Astrocyte (in vitro differentiated cells and primary cell): ENCODE measurements at regions not wholly inside any gene's neighbourhood (a gene's known extent, or its start where the extent isn't known, plus 50 kb on each side); places are given as distances from the start of the nearest gene placed in this dataset.

Source experiments
- DNase-seq: peaks from one replicate; pipeline ENCODE4 v3.0.0-alpha.2; 2010; ENCODE audit warnings: low read depth
- FAIRE-seq: peaks from 2 replicates; lab custom pipeline; 2011; peaks lifted over from hg19 to GRCh38; lab: Jason Lieb, UNC
- H2AFZ ChIP-seq: 2 replicates; pipeline ENCODE4 v1.6.0; 2012; ENCODE audit warnings: low read depth, low read length, inconsistent platforms
- H3K27ac ChIP-seq: 2 replicates; pipeline ENCODE4 v1.5.1; 2011; ENCODE audit warnings: low read depth, low read length, inconsistent platforms
- H3K27me3 ChIP-seq: 2 replicates; pipeline ENCODE4 v1.6.0; 2011; ENCODE audit warnings: low read length, inconsistent platforms; ENCODE audit not compliant: insufficient read depth
- H3K36me3 ChIP-seq: 2 replicates; pipeline ENCODE4 v1.5.1; 2011; ENCODE audit warnings: low read length, inconsistent platforms; ENCODE audit not compliant: insufficient read depth
- H3K4me1 ChIP-seq: 2 replicates; pipeline ENCODE4 v1.5.1; 2011; ENCODE audit warnings: low read length, inconsistent platforms; ENCODE audit not compliant: insufficient read depth
- H3K4me2 ChIP-seq: 2 replicates; pipeline ENCODE4 v1.6.0; 2012; ENCODE audit warnings: low read length, inconsistent platforms
- H3K4me3 ChIP-seq: 2 replicates; pipeline ENCODE4 v1.5.1; 2011; ENCODE audit warnings: low read depth, mild to moderate bottlenecking, low read length, inconsistent platforms; ENCODE audit not compliant: insufficient read depth
- H3K79me2 ChIP-seq: 2 replicates; pipeline ENCODE4 v1.6.0; 2012; ENCODE audit warnings: mild to moderate bottlenecking, low read length, inconsistent platforms; ENCODE audit not compliant: insufficient read depth
- H3K9ac ChIP-seq: 2 replicates; pipeline ENCODE4 v1.6.0; 2012; ENCODE audit warnings: mild to moderate bottlenecking, low read length, inconsistent platforms
- H3K9me3 ChIP-seq: 2 replicates; pipeline ENCODE4 v1.5.1; 2012; ENCODE audit warnings: low read depth, mild to moderate bottlenecking, low read length, inconsistent platforms; ENCODE audit not compliant: insufficient read depth
- H4K20me1 ChIP-seq: 2 replicates; pipeline ENCODE4 v1.6.0; 2012; ENCODE audit warnings: low read length, inconsistent platforms; ENCODE audit not compliant: insufficient read depth
- H3K27ac Mint-ChIP-seq: one replicate; pipeline ENCODE4 v1.8.0; 2021; ENCODE audit warnings: mild to moderate bottlenecking, mixed read lengths; ENCODE audit not compliant: unreplicated experiment
- H3K27me3 Mint-ChIP-seq: one replicate; pipeline ENCODE4 v1.8.0; 2021; ENCODE audit warnings: low read depth, mixed read lengths; ENCODE audit not compliant: unreplicated experiment
- H3K36me3 Mint-ChIP-seq: one replicate; pipeline ENCODE4 v1.8.0; 2021; ENCODE audit warnings: low read depth, mixed read lengths; ENCODE audit not compliant: unreplicated experiment
- H3K4me1 Mint-ChIP-seq: one replicate; pipeline ENCODE4 v1.8.0; 2021; ENCODE audit warnings: low read depth, mixed read lengths; ENCODE audit not compliant: unreplicated experiment
- H3K4me3 Mint-ChIP-seq: one replicate; pipeline ENCODE4 v1.8.0; 2021; ENCODE audit warnings: mild to moderate bottlenecking, moderate library complexity, mixed read lengths; ENCODE audit not compliant: unreplicated experiment
- H3K9me3 Mint-ChIP-seq: one replicate; pipeline ENCODE4 v1.8.0; 2021; ENCODE audit warnings: mild to moderate bottlenecking, mixed read lengths; ENCODE audit not compliant: unreplicated experiment
- CTCF ChIP-seq: IDR thresholded peaks from 2 replicates; pipeline ENCODE4 v1.5.1; 2011; ENCODE audit warnings: low read depth, mild to moderate bottlenecking, inconsistent platforms, low read length, moderate library complexity; ENCODE audit not compliant: insufficient read depth
- EZH2 ChIP-seq: IDR thresholded peaks from 2 replicates; pipeline ENCODE4 v1.6.1; 2012; ENCODE audit warnings: mild to moderate bottlenecking, low read length, inconsistent platforms; ENCODE audit not compliant: insufficient read depth

GRCh38 chr9:115913696-115914095, 239.9 kb upstream of the PAPPA start:
- Mint-ChIP-seq H3K9me3 (peaks cover 2% of the 10 kb centered on the region), H3K36me3 (peaks cover 1% of the 10 kb centered on the region), H3K27ac (no peak overlapping the region), H3K4me1 (peaks cover 12% of the 10 kb centered on the region), H3K4me3 (no peak overlapping the region), H3K27me3 (peaks cover 3% of the 10 kb centered on the region)
- DNase-seq (peak; percentile 52), FAIRE-seq (peak; percentile 81)
- TF ChIP-seq EZH2 (no peak), CTCF (no peak)
- H3K4me1 ChIP-seq: no peaks in the 10 kb centered on the region
- H3K9ac ChIP-seq: no peak overlapping the region
- H3K4me3 ChIP-seq: no peak overlapping the region
- no peaks in the 10 kb centered on the region for H3K36me3 ChIP-seq
- no peak overlapping the region for H3K27ac ChIP-seq
- H3K9me3 ChIP-seq: no peaks in the 10 kb centered on the region
- H4K20me1 ChIP-seq: no peaks in the 10 kb centered on the region
- no peaks in the 10 kb centered on the region for H3K27me3 ChIP-seq
- H3K4me2 ChIP-seq: no peak overlapping the region
- no peaks in the 10 kb centered on the region for H3K79me2 ChIP-seq
- H2AFZ ChIP-seq: no peak overlapping the region

- no peak overlapping the region for H2AFZ ChIP-seq
- peaks cover 1% of the 10 kb centered on the region for H3K36me3 Mint-ChIP-seq
Measured at GRCh38 chr9:115914291-115914690, 239.3 kb upstream of the PAPPA start.

More at GRCh38 chr9:115914291-115914690, 239.3 kb upstream of the PAPPA start:
- peaks cover 3% of the 10 kb centered on the region for H3K27me3 Mint-ChIP-seq
- TF ChIP-seq EZH2: no peak
- no peak for TF ChIP-seq CTCF
- peaks cover 12% of the 10 kb centered on the region for H3K4me1 Mint-ChIP-seq
- Histone ChIP-seq H4K20me1 (no peaks in the 10 kb centered on the region), H3K4me3 (no peak overlapping the region), H3K9me3 (no peaks in the 10 kb centered on the region), H3K27me3 (no peaks in the 10 kb centered on the region), H3K36me3 (no peaks in the 10 kb centered on the region), H3K79me2 (no peaks in the 10 kb centered on the region), H3K9ac (no peak overlapping the region), H3K27ac (no peak overlapping the region), H3K4me1 (no peaks in the 10 kb centered on the region), H3K4me2 (no peak overlapping the region)
- no peak overlapping the region for H3K4me3 Mint-ChIP-seq
- H3K9me3 Mint-ChIP-seq: peaks cover 2% of the 10 kb centered on the region
- FAIRE-seq (no peak), DNase-seq (no peak)
- H3K27ac Mint-ChIP-seq: no peak overlapping the region
